Omental fat pad (tissue), 3 donors: ENCODE measurements at regions not wholly inside any gene's neighbourhood (a gene's known extent, or its start where the extent isn't known, plus 50 kb on each side); places are given as distances from the start of the nearest gene placed in this dataset.
A peak's percentile ranks its signal among the peaks of the same experiment; 100 is the strongest.

Experiments used
- ATAC-seq: fragments of 150-250 bp; one replicate; pipeline ENCODE4 v1.9.1; 2016; ENCODE audit warnings: mild to moderate bottlenecking, moderate library complexity; ENCODE audit not compliant: low FRiP score
- DNase-seq: peaks from one replicate; pipeline ENCODE4 v3.0.0-alpha.2; 2019; ENCODE audit warnings: low spot score
- TF ChIP-seq, protein P1 (sequence below), 3 donors: fragments of 450-650 bp; IDR thresholded peaks; one replicate each; pipeline ENCODE4 v1.5.1; 2016 to 2017; ENCODE audit warnings: antibody characterized with exemption in 3 of 3, mild to moderate bottlenecking in 3 of 3, moderate library complexity in 2 of 3

- TF ChIP-seq, protein P1, sequence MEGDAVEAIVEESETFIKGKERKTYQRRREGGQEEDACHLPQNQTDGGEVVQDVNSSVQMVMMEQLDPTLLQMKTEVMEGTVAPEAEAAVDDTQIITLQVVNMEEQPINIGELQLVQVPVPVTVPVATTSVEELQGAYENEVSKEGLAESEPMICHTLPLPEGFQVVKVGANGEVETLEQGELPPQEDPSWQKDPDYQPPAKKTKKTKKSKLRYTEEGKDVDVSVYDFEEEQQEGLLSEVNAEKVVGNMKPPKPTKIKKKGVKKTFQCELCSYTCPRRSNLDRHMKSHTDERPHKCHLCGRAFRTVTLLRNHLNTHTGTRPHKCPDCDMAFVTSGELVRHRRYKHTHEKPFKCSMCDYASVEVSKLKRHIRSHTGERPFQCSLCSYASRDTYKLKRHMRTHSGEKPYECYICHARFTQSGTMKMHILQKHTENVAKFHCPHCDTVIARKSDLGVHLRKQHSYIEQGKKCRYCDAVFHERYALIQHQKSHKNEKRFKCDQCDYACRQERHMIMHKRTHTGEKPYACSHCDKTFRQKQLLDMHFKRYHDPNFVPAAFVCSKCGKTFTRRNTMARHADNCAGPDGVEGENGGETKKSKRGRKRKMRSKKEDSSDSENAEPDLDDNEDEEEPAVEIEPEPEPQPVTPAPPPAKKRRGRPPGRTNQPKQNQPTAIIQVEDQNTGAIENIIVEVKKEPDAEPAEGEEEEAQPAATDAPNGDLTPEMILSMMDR (IDR thresholded peaks at IDR 0.05): no peak
- DNase-seq (no peak), ATAC-seq (no peak)
Measured at GRCh38 chr13:90281709-90282108, 1065.8 kb upstream of the MIR17HG start.

DNA sequence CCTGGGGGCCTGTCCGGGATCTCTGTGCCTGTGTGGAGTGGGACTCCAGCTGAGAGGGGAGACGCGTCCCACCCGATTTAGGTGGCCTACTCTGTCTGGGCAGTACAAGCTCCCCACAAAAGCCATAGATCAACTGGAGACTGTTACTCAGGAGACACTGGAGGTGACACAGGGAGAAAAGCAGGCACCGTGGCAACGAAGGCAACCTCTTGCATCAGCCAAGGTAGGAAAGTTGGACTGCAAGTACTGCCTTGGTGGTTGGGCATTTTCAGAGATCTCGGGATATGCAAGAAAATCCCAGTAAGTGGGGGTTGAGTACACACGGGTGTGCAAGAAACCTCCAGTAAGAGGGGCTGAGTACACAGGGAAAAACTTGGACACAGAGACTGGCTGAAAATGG lies 1060.0 kb upstream of the MIR17HG start:
- TF ChIP-seq, protein P1 (IDR thresholded peaks at IDR 0.05): no peak
- DNase-seq: no peak
- ATAC-seq: no peak

DNA sequence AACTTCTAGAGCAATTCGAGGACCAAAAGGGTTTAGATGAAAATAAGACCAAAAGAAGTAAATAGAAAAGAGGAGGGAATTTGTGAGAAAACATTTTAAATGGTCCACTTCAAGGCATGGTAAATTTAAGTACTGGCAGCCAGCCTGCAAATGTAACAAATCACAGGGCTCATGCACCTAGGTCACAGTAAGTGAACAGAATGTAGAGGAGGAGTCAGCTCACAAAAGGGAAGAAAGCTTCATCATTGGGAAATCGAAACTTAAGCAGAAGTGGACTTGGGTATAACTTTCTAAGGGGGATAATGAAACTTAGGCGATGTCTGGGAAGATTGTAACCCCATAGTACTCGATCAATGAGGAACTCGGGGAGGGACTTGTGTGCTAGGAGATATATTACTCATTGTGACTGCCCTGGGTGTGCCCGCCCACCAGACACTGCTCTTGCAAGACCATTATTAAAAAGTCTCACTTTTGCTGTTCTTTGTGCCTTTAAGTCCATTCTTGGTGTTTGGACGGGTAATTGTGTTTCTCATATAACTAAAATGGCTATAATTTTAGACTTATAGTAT lies 1053.6 kb upstream of the MIR17HG start:
- TF ChIP-seq, protein P1 (IDR thresholded peaks at IDR 0.05): no peak
- no peak for DNase-seq
- no peak for ATAC-seq

DNA sequence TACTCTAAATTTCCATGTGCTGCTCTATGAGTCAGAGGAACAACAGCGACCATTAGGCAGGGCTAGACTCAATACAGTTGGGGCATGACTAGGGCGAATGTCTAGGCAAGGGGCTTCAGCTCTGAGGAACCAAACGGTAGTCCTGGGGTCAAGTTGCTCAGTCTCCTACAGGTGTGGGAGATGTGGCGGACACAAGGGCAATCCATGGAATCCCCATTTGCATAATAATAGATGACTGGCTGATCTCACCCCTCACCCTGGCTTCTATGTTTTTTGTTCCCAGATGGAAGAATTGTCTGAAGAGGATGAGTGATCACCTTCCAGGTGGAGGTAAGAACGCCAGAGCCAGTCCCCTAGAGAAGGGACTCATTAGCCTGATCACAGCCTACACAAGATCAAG lies 1048.2 kb upstream of the MIR17HG start:
- DNase-seq (no peak), ATAC-seq (no peak)
- TF ChIP-seq, protein P1 (IDR thresholded peaks at IDR 0.05): no peak

DNA sequence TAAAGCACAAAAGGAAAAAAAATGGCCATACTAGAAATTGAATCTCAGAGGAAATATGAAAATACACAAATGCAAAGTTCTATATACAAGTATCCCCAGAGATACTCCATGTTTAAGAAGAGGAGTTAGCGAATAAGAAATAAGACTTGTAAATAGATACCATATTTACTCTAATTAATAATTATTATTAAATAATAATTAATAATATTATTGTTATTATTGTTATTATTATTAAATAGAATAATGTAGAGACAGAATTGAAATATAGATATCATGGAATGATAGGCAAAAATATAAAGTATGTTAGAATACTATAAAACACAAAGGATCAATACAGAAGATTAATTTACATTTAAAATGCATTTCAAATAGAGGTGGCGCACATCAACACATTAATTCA lies 1047.5 kb upstream of the MIR17HG start:
- TF ChIP-seq, protein P1 (IDR thresholded peaks at IDR 0.05): no peak

DNA sequence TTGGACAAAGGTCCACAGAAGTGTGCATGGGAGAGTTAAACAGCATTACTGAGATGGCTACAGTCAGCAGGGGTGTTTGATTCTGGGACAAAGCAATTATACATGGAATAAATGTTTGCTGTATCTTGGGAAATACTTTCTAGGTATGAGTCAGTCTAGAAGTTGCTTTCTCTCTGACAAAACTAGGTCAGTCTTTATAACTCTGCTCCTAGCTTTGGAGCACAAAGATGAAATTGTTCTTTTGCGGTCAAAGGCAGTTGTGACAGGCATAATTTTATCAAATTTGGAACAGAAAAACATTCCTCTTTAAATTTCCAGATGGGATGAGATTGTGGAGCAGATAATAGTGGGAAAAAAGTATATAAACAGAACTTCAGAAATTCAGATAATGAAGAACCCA lies 1045.4 kb upstream of the MIR17HG start:
- ATAC-seq: peak; percentile 59
- DNase-seq: no peak
- TF ChIP-seq, protein P1 (IDR thresholded peaks at IDR 0.05): no peak

More for the DNA sequence above, 1047.5 kb upstream of the MIR17HG start:
- ATAC-seq: no peak
- DNase-seq: no peak

DNA sequence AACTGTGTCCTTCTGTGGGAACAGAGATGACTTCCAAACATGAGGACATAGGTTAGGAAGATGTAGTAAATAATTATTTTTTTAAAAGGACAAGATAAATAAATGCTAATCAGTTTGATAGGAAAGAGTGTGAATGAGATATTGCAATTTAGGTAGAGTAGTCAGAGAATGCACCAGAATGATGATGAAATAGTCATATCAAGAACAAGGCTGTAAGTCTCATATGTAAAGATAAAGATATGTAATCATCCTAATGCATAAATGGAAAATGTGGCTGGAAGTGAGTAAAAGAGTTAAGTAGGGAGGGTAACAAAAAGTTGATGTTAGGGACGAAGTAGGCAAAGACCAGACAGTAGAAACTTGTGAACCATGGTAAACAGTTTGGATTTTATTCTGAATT lies 1041.7 kb upstream of the MIR17HG start:
- DNase-seq: no peak
- ATAC-seq: no peak
- TF ChIP-seq, protein P1 (IDR thresholded peaks at IDR 0.05): no peak
